SK-N-SH treated with all-trans-retinoic acid at 6 μM for 48 hours (cell line): ENCODE measurements at regions not wholly inside any gene's neighbourhood (a gene's known extent, or its start where the extent isn't known, plus 50 kb on each side); places are given as distances from the start of the nearest gene placed in this dataset.
"Not testable (repeated sequence)": the region's sequence is repeated elsewhere in the genome, so short reads cannot be mapped to it uniquely, and the experiment has no call there.

Source experiments
- ATAC-seq: fragments of 200-7000 bp; cut with Tn5 transposase; 3 replicates; pipeline ENCODE4 v1.9.1; 2020; ENCODE audit warnings: mild to moderate bottlenecking, moderate library complexity
- BACH2 ChIP-seq: fragments of 250-450 bp; sonication (Bioruptor Pico); IDR thresholded peaks from 2 replicates; pipeline ENCODE4 v1.9.0; 2021; ENCODE audit warnings: mild to moderate bottlenecking, borderline replicate concordance
- CREB5 ChIP-seq: fragments of 250-450 bp; sonication (Bioruptor Pico); IDR thresholded peaks from 2 replicates; pipeline ENCODE4 v1.5.1; 2020; ENCODE audit warnings: low read depth, mild to moderate bottlenecking, moderate library complexity
- CSDC2 ChIP-seq: fragments of 250-450 bp; sonication (Bioruptor Pico); IDR thresholded peaks from 2 replicates; pipeline ENCODE4 v1.5.0; 2020; ENCODE audit warnings: mild to moderate bottlenecking, moderate library complexity
- CSRNP3 ChIP-seq: fragments of 250-450 bp; sonication (Bioruptor Pico); IDR thresholded peaks from 2 replicates; pipeline ENCODE4 v1.5.1; 2021; ENCODE audit warnings: mild to moderate bottlenecking, moderate library complexity
- ESRRG ChIP-seq: fragments of 250-450 bp; sonication (Bioruptor Pico); IDR thresholded peaks from 2 replicates; pipeline ENCODE4 v1.6.1; 2021; ENCODE audit warnings: mild to moderate bottlenecking
- GLIS3 ChIP-seq: fragments of 250-450 bp; sonication (Bioruptor Pico); IDR thresholded peaks from 2 replicates; pipeline ENCODE4 v1.5.0; 2020; ENCODE audit warnings: mild to moderate bottlenecking, moderate library complexity
- ISL1 ChIP-seq: fragments of 250-450 bp; sonication (Bioruptor Pico); IDR thresholded peaks from 2 replicates; pipeline ENCODE4 v2.1.2; 2022; ENCODE audit warnings: mild to moderate bottlenecking, moderate library complexity
- OSR1 ChIP-seq: fragments of 250-450 bp; sonication (Bioruptor Pico); IDR thresholded peaks from 2 replicates; pipeline ENCODE4 v1.8.0; 2022; ENCODE audit warnings: moderate library complexity, mild to moderate bottlenecking, inconsistent platforms
- POU6F1 ChIP-seq: fragments of 250-450 bp; sonication (Bioruptor Pico); IDR thresholded peaks from 2 replicates; pipeline ENCODE4 v1.8.0; 2021; ENCODE audit warnings: low read depth, mild to moderate bottlenecking, moderate library complexity, borderline replicate concordance
- PPARA ChIP-seq: fragments of 250-450 bp; sonication (Bioruptor Pico); IDR thresholded peaks from 2 replicates; pipeline ENCODE4 v1.5.0; 2020; ENCODE audit warnings: mild to moderate bottlenecking, borderline replicate concordance
- RARB ChIP-seq: fragments of 250-450 bp; sonication (Bioruptor Pico); IDR thresholded peaks from 2 replicates; pipeline ENCODE4 v1.8.0; 2021; ENCODE audit warnings: mild to moderate bottlenecking, moderate library complexity
- TCF4 ChIP-seq: fragments of 250-450 bp; sonication (Bioruptor Pico); IDR thresholded peaks from 2 replicates; pipeline ENCODE4 v1.8.0; 2021; ENCODE audit warnings: mild to moderate bottlenecking, moderate library complexity, borderline replicate concordance
- TOX ChIP-seq: fragments of 250-450 bp; sonication (Bioruptor Pico); IDR thresholded peaks from 2 replicates; pipeline ENCODE4 v1.8.0; 2021; ENCODE audit warnings: mild to moderate bottlenecking, moderate library complexity, borderline replicate concordance
- TSHZ2 ChIP-seq: fragments of 250-450 bp; sonication (Bioruptor Pico); IDR thresholded peaks from 2 replicates; pipeline ENCODE4 v1.5.0; 2020; ENCODE audit warnings: mild to moderate bottlenecking, moderate library complexity
- ZC3H10 ChIP-seq: fragments of 250-450 bp; sonication (Bioruptor Pico); IDR thresholded peaks from 2 replicates; pipeline ENCODE4 v1.5.1; 2021; ENCODE audit warnings: mild to moderate bottlenecking, moderate library complexity
- ZFP3 ChIP-seq: fragments of 250-450 bp; sonication (Bioruptor Pico); IDR thresholded peaks from 2 replicates; pipeline ENCODE4 v1.5.0; 2020; ENCODE audit warnings: mild to moderate bottlenecking, moderate library complexity
- ZFP30 ChIP-seq: fragments of 450-650 bp; formaldehyde crosslinking; IDR thresholded peaks from 2 replicates; pipeline ENCODE4 v1.5.0; 2022; ENCODE audit warnings: mild to moderate bottlenecking, moderate library complexity
- ZNF565 ChIP-seq: fragments of 450-650 bp; formaldehyde crosslinking; conservative IDR thresholded peaks from 2 replicates; pipeline ENCODE4 v1.5.0; 2020; ENCODE audit warnings: low read depth, mild to moderate bottlenecking, moderate library complexity
- ZNF70 ChIP-seq: fragments of 450-650 bp; formaldehyde crosslinking; IDR thresholded peaks from 2 replicates; pipeline ENCODE4 v1.5.0; 2020; ENCODE audit warnings: mild to moderate bottlenecking, moderate library complexity
- ZNF8 ChIP-seq: fragments of 450-650 bp; formaldehyde crosslinking; IDR thresholded peaks from 2 replicates; pipeline ENCODE4 v1.5.0; 2020; ENCODE audit warnings: mild to moderate bottlenecking, moderate library complexity

- ATAC-seq, result no peak
- TF ChIP-seq OSR1 (CRISPR knock-in tag) (no peak), TOX (CRISPR knock-in tag) (no peak), ZNF70 (CRISPR knock-in tag) (no peak), ZC3H10 (CRISPR knock-in tag) (no peak), PPARA (CRISPR knock-in tag) (no peak), ESRRG (CRISPR knock-in tag) (no peak), POU6F1 (CRISPR knock-in tag) (no peak)
Measured at GRCh38 chr16:13727943-13728342, 192.0 kb upstream of the ERCC4 start.

- no peak for ATAC-seq
- TF ChIP-seq ESRRG (CRISPR knock-in tag) (no peak), TSHZ2 (no peak), CREB5 (CRISPR knock-in tag) (no peak), ZNF8 (CRISPR knock-in tag) (no peak), PPARA (CRISPR knock-in tag) (no peak), BACH2 (CRISPR knock-in tag) (no peak), ISL1 (no peak), ZNF565 (CRISPR knock-in tag) (no peak), TCF4 (CRISPR knock-in tag) (no peak), POU6F1 (CRISPR knock-in tag) (no peak)
Measured at GRCh38 chr16:13733561-13733960, 186.4 kb upstream of the ERCC4 start.

GRCh38 chr16:13739621-13740373, 180.2 kb upstream of the ERCC4 start:
- not testable (repeated sequence) for ATAC-seq

GRCh38 chr16:13742928-13743327, 177.0 kb upstream of the ERCC4 start:
- ATAC-seq, result no peak

More at GRCh38 chr16:13742928-13743327, 177.0 kb upstream of the ERCC4 start:
- no peak for TF ChIP-seq GLIS3
- no peak for TF ChIP-seq ESRRG (CRISPR knock-in tag)
- no peak for TF ChIP-seq RARB (CRISPR knock-in tag)
- TF ChIP-seq BACH2 (CRISPR knock-in tag), result no peak
- no peak for TF ChIP-seq ISL1
- no peak for TF ChIP-seq CSDC2 (CRISPR knock-in tag)
- no peak for TF ChIP-seq CSRNP3 (CRISPR knock-in tag)
- no peak for TF ChIP-seq ZFP30
- no peak for TF ChIP-seq CREB5 (CRISPR knock-in tag)
- no peak for TF ChIP-seq ZNF565 (CRISPR knock-in tag)
- no peak for TF ChIP-seq ZNF8 (CRISPR knock-in tag)
- TF ChIP-seq ZFP3 (CRISPR knock-in tag), result no peak
- no peak for TF ChIP-seq TCF4 (CRISPR knock-in tag)
- no peak for TF ChIP-seq POU6F1 (CRISPR knock-in tag)
- no peak for TF ChIP-seq ZC3H10 (CRISPR knock-in tag)
- no peak for TF ChIP-seq PPARA (CRISPR knock-in tag)
- TF ChIP-seq, all 23 proteins: peak for 0
